Dedifferentiated amniotic fluid mesenchymal stem cell (primary cell): ENCODE measurements at regions not wholly inside any gene's neighbourhood (a gene's known extent, or its start where the extent isn't known, plus 50 kb on each side); places are given as distances from the start of the nearest gene placed in this dataset.

Experiments used
- DNase-seq: peaks from one replicate; pipeline ENCODE4 v3.0.0-alpha.2; 2016; ENCODE audit errors: extremely low spot score

GRCh38 chr7:35450456-35451214 is 196.7 kb upstream of the TBX20 start:
- DNase-seq = no peak

GRCh38 chr7:35448486-35448885 is 194.6 kb upstream of the TBX20 start:
- DNase-seq = no peak

GRCh38 chr7:35446091-35446490 is 192.2 kb upstream of the TBX20 start:
- no peak for DNase-seq

- DNase-seq = no peak
These were observed 183.8 kb upstream of the TBX20 start for GRCh38 chr7:35437619-35438275.

GRCh38 chr7:35436452-35436851 is 182.6 kb upstream of the TBX20 start:
- DNase-seq = no peak

GRCh38 chr7:35430547-35431153 is 176.8 kb upstream of the TBX20 start:
- no peak for DNase-seq

- no peak for DNase-seq
These were observed 171.1 kb upstream of the TBX20 start for GRCh38 chr7:35424869-35425495.

- DNase-seq = no peak
These were observed 170.5 kb upstream of the TBX20 start for GRCh38 chr7:35424440-35424839.

- DNase-seq = no peak
These were observed 168.8 kb upstream of the TBX20 start for GRCh38 chr7:35422715-35423114.

- no peak for DNase-seq
These were observed 166.8 kb upstream of the TBX20 start for GRCh38 chr7:35420656-35421055.

GRCh38 chr7:35419391-35419755 is 165.5 kb upstream of the TBX20 start:
- DNase-seq = no peak

- no peak for DNase-seq
These were observed 165.0 kb upstream of the TBX20 start for GRCh38 chr7:35418716-35419390.

GRCh38 chr7:35416568-35416967 is 162.7 kb upstream of the TBX20 start:
- no peak for DNase-seq

GRCh38 chr7:35415411-35415822 is 161.5 kb upstream of the TBX20 start:
- no peak for DNase-seq

- no peak for DNase-seq
These were observed 157.4 kb upstream of the TBX20 start for GRCh38 chr7:35411331-35411730.

- DNase-seq = no peak
These were observed 151.6 kb upstream of the TBX20 start for GRCh38 chr7:35405461-35405860.

GRCh38 chr7:35401217-35401879 is 147.4 kb upstream of the TBX20 start:
- no peak for DNase-seq

- no peak for DNase-seq
These were observed 145.9 kb upstream of the TBX20 start for GRCh38 chr7:35399840-35400239.

GRCh38 chr7:35399216-35399615 is 145.3 kb upstream of the TBX20 start:
- DNase-seq = no peak

GRCh38 chr7:35398518-35398917 is 144.6 kb upstream of the TBX20 start:
- DNase-seq = no peak

GRCh38 chr7:35390146-35390545 is 136.2 kb upstream of the TBX20 start:
- no peak for DNase-seq

GRCh38 chr7:35389636-35390035 is 135.7 kb upstream of the TBX20 start:
- DNase-seq = no peak
